B cell (primary cell): ENCODE measurements at regions not wholly inside any gene's neighbourhood (a gene's known extent, or its start where the extent isn't known, plus 50 kb on each side); places are given as distances from the start of the nearest gene placed in this dataset.

Experiments used
- EZH2 ChIP-seq: IDR thresholded peaks from 2 replicates; pipeline ENCODE4 v1.6.1; 2012; ENCODE audit warnings: borderline replicate concordance, low read depth, mild to moderate bottlenecking, moderate library complexity, low read length; ENCODE audit not compliant: insufficient read depth, poor library complexity, severe bottlenecking
- TF ChIP-seq, protein P1 (sequence below): fragments of 200-600 bp; IDR thresholded peaks from one replicate; pipeline ENCODE4 v1.8.0; 2022; ENCODE audit warnings: antibody characterized with exemption, mild to moderate bottlenecking

DNA sequence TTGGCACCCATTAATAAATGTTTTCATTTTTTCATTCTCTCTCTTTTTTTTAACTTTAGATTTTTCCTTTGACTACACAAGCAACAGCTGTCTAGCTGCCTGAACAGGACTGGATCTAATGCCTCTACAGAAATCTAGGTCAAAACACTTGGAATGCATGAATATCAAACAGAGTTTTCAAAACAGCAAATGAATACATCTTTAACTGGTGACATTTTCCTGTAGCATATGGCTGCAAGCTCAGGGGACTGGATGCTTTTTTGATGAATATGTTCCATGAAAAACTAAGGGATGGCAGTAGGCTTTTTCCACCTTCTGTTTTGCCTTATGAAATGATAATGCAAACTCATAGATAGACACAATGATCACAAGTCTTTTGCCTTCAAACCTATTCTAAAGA lies 661.7 kb downstream of the MCTP2 start:
- TF ChIP-seq EZH2 = no peak
- TF ChIP-seq, protein P1, sequence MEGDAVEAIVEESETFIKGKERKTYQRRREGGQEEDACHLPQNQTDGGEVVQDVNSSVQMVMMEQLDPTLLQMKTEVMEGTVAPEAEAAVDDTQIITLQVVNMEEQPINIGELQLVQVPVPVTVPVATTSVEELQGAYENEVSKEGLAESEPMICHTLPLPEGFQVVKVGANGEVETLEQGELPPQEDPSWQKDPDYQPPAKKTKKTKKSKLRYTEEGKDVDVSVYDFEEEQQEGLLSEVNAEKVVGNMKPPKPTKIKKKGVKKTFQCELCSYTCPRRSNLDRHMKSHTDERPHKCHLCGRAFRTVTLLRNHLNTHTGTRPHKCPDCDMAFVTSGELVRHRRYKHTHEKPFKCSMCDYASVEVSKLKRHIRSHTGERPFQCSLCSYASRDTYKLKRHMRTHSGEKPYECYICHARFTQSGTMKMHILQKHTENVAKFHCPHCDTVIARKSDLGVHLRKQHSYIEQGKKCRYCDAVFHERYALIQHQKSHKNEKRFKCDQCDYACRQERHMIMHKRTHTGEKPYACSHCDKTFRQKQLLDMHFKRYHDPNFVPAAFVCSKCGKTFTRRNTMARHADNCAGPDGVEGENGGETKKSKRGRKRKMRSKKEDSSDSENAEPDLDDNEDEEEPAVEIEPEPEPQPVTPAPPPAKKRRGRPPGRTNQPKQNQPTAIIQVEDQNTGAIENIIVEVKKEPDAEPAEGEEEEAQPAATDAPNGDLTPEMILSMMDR = no peak
